ENCODE measurements at regions not wholly inside any gene's neighbourhood (a gene's known extent, or its start where the extent isn't known, plus 50 kb on each side); places are given as distances from the start of the nearest gene placed in this dataset.

DNA sequence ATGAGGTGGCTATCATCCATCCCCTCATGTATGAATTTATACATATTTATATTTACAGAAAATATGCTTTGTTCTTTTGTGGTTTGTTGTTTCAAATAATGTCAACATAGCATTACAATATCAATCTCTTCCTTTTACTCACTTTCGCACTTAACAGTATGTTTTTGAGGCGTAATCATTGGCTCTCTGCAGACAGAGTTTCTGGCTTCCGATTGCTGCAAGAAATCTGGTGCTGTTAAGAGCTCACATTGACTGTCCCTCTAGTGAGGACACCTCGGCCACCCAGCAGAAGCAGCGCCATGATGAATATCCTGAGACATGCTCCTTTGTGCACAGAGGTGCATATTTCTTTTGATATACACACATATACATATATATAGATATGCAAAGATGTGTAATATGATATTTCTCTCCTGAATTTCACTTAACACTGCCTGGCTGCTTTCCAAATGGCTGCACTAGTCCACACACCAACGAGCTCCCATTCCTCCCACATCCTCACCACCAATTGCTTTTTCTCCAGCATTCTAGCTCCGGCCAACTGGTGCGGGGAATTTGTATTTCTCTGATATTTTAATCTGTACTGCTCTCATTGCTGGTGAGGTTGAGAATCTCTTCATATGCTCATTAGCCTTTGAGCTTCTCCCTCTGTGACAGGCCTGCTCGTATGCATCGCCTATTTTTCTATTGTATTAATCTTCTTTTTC is 248.4 kb downstream of the SIPA1L2 start:
- ATAC-seq: no peak

GRCh38 chr1:232380596-232380995 is 249.3 kb downstream of the SIPA1L2 start:
- ATAC-seq: no peak
- TF ChIP-seq, protein P1, sequence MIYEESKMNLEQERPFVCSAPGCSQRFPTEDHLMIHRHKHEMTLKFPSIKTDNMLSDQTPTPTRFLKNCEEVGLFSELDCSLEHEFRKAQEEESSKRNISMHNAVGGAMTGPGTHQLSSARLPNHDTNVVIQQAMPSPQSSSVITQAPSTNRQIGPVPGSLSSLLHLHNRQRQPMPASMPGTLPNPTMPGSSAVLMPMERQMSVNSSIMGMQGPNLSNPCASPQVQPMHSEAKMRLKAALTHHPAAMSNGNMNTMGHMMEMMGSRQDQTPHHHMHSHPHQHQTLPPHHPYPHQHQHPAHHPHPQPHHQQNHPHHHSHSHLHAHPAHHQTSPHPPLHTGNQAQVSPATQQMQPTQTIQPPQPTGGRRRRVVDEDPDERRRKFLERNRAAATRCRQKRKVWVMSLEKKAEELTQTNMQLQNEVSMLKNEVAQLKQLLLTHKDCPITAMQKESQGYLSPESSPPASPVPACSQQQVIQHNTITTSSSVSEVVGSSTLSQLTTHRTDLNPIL (CRISPR knock-in tag; IDR thresholded peaks at IDR 0.05; ENCODE audit: low read depth): no peak
- TF ChIP-seq, protein P2, sequence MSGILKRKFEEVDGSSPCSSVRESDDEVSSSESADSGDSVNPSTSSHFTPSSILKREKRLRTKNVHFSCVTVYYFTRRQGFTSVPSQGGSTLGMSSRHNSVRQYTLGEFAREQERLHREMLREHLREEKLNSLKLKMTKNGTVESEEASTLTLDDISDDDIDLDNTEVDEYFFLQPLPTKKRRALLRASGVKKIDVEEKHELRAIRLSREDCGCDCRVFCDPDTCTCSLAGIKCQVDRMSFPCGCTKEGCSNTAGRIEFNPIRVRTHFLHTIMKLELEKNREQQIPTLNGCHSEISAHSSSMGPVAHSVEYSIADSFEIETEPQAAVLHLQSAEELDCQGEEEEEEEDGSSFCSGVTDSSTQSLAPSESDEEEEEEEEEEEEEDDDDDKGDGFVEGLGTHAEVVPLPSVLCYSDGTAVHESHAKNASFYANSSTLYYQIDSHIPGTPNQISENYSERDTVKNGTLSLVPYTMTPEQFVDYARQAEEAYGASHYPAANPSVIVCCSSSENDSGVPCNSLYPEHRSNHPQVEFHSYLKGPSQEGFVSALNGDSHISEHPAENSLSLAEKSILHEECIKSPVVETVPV (CRISPR knock-in tag; IDR thresholded peaks at IDR 0.05): no peak
- TF ChIP-seq ARNTL (CRISPR knock-in tag; IDR thresholded peaks at IDR 0.05; ENCODE audit: borderline replicate concordance, low read depth) (no peak), ESRRG (CRISPR knock-in tag; IDR thresholded peaks at IDR 0.05) (no peak), TCF4 (CRISPR knock-in tag; IDR thresholded peaks at IDR 0.05; ENCODE audit: borderline replicate concordance) (no peak), PATZ1 (CRISPR knock-in tag; IDR thresholded peaks at IDR 0.05; ENCODE audit: borderline replicate concordance) (no peak)

More for the DNA sequence above, 248.4 kb downstream of the SIPA1L2 start:
- TF ChIP-seq, protein P3, sequence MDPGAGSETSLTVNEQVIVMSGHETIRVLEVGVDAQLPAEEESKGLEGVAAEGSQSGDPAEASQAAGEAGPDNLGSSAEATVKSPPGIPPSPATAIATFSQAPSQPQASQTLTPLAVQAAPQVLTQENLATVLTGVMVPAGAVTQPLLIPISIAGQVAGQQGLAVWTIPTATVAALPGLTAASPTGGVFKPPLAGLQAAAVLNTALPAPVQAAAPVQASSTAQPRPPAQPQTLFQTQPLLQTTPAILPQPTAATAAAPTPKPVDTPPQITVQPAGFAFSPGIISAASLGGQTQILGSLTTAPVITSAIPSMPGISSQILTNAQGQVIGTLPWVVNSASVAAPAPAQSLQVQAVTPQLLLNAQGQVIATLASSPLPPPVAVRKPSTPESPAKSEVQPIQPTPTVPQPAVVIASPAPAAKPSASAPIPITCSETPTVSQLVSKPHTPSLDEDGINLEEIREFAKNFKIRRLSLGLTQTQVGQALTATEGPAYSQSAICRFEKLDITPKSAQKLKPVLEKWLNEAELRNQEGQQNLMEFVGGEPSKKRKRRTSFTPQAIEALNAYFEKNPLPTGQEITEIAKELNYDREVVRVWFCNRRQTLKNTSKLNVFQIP (CRISPR knock-in tag; IDR thresholded peaks at IDR 0.05; ENCODE audit: borderline replicate concordance, low read depth): no peak
- TF ChIP-seq RARB (CRISPR knock-in tag; IDR thresholded peaks at IDR 0.05) (no peak), ZNF70 (CRISPR knock-in tag; IDR thresholded peaks at IDR 0.05) (no peak), PPARA (CRISPR knock-in tag; IDR thresholded peaks at IDR 0.05; ENCODE audit: borderline replicate concordance) (no peak), ZC3H10 (CRISPR knock-in tag; IDR thresholded peaks at IDR 0.05) (no peak), TSHZ2 (CRISPR knock-in tag; IDR thresholded peaks at IDR 0.05) (no peak), SNAI2 (CRISPR knock-in tag; IDR thresholded peaks at IDR 0.05) (no peak), PATZ1 (CRISPR knock-in tag; IDR thresholded peaks at IDR 0.05; ENCODE audit: borderline replicate concordance) (no peak), ESRRG (CRISPR knock-in tag; IDR thresholded peaks at IDR 0.05) (no peak), OSR1 (CRISPR knock-in tag; IDR thresholded peaks at IDR 0.05) (no peak), ZNF565 (CRISPR knock-in tag; conservative IDR thresholded peaks at IDR 0.05; ENCODE audit: low read depth) (no peak), CSDC2 (CRISPR knock-in tag; IDR thresholded peaks at IDR 0.05) (no peak), TOX (CRISPR knock-in tag; IDR thresholded peaks at IDR 0.05; ENCODE audit: borderline replicate concordance) (no peak)
- TF ChIP-seq, protein P2 (CRISPR knock-in tag; IDR thresholded peaks at IDR 0.05): no peak
